PC-3 (cell line): ENCODE measurements at regions not wholly inside any gene's neighbourhood (a gene's known extent, or its start where the extent isn't known, plus 50 kb on each side); places are given as distances from the start of the nearest gene placed in this dataset.

ENCODE experiments used
- EZH2phosphoT487 ChIP-seq: fragments of 300-600 bp; sonication (generic); IDR thresholded peaks from 2 replicates; pipeline ENCODE4 v1.6.1; 2018; ENCODE audit warnings: mild to moderate bottlenecking, antibody characterized with exemption, low read length, borderline replicate concordance
- TF ChIP-seq, protein P1 (sequence below): fragments of 300-600 bp; sonication (generic); conservative IDR thresholded peaks from 2 replicates; pipeline ENCODE4 v1.5.1; 2017; ENCODE audit warnings: antibody characterized with exemption, low read depth, mild to moderate bottlenecking, low read length

DNA sequence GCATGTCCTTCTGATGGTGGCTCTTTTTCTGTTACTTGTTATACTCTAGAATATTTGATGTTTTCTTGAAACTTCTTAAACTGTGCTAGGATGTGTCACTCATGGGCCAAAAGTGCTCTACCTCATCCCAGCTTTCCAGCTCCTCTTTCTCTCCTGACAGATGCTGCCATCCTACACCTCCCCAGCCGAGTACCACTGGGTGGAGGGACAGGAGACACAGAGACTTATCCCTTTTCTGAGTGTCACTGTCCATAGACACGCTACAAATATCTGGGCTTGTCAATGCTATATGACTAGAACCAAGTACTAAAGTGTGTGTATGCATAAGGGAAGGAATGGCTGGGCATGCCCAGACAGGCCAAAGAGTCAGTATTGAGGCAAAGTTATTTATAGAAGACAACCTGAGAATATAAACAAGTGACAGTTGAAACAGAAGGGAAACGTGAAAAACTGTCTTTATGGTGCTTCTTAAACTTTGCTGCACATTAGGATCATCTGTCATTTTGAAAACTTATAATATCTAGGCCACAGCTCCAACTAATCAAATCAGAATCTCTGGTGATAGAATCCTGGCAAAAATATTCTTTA, 188.0 kb downstream of the CARTPT start:
- TF ChIP-seq, protein P1, sequence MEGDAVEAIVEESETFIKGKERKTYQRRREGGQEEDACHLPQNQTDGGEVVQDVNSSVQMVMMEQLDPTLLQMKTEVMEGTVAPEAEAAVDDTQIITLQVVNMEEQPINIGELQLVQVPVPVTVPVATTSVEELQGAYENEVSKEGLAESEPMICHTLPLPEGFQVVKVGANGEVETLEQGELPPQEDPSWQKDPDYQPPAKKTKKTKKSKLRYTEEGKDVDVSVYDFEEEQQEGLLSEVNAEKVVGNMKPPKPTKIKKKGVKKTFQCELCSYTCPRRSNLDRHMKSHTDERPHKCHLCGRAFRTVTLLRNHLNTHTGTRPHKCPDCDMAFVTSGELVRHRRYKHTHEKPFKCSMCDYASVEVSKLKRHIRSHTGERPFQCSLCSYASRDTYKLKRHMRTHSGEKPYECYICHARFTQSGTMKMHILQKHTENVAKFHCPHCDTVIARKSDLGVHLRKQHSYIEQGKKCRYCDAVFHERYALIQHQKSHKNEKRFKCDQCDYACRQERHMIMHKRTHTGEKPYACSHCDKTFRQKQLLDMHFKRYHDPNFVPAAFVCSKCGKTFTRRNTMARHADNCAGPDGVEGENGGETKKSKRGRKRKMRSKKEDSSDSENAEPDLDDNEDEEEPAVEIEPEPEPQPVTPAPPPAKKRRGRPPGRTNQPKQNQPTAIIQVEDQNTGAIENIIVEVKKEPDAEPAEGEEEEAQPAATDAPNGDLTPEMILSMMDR: no peak
- no peak for TF ChIP-seq EZH2phosphoT487
